Loucy (cell line): ENCODE measurements at regions not wholly inside any gene's neighbourhood (a gene's known extent, or its start where the extent isn't known, plus 50 kb on each side); places are given as distances from the start of the nearest gene placed in this dataset.

Experiments
- CTCF ChIP-seq: fragments of 200-600 bp; sonication (generic); conservative IDR thresholded peaks from 2 replicates; pipeline ENCODE4 v1.5.1; 2014; ENCODE audit warnings: mild to moderate bottlenecking, antibody characterized with exemption, low read length
- EZH2phosphoT487 ChIP-seq: fragments of 200-600 bp; IDR thresholded peaks from 2 replicates; pipeline ENCODE4 v1.6.1; 2018; ENCODE audit warnings: antibody characterized with exemption, mild to moderate bottlenecking, moderate library complexity, borderline replicate concordance

GRCh38 chr13:69477451-69477850 is 630.2 kb upstream of the ATXN8OS start:
- TF ChIP-seq CTCF = no peak
- no peak for TF ChIP-seq EZH2phosphoT487
